ENCODE measurements at regions not wholly inside any gene's neighbourhood (a gene's known extent, or its start where the extent isn't known, plus 50 kb on each side); places are given as distances from the start of the nearest gene placed in this dataset.

- no peak for DNase-seq
These were observed 477.6 kb downstream of the PTPRC start for GRCh38 chr1:199116488-199116887.

GRCh38 chr1:199121047-199121446 lies 482.2 kb downstream of the PTPRC start:
- DNase-seq = no peak

DNA sequence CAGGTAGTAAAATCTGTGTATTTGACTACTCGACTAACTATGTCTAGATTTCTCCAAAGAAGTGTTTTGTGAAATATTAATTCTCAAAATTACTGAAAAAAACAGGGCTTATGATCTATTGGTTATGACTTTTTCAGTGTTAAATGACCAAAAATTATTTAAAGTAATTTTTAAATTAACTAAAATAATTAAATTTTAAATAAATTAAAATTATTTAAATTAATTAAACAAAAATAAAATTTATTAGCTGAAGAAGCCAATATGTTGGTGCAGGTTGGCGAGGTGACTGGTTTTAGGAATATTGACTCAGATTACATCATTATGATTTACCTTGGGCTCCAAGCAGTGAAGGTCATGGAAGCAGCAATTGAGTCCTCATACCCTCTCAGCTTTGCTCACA lies 483.2 kb downstream of the PTPRC start:
- DNase-seq = no peak

DNA sequence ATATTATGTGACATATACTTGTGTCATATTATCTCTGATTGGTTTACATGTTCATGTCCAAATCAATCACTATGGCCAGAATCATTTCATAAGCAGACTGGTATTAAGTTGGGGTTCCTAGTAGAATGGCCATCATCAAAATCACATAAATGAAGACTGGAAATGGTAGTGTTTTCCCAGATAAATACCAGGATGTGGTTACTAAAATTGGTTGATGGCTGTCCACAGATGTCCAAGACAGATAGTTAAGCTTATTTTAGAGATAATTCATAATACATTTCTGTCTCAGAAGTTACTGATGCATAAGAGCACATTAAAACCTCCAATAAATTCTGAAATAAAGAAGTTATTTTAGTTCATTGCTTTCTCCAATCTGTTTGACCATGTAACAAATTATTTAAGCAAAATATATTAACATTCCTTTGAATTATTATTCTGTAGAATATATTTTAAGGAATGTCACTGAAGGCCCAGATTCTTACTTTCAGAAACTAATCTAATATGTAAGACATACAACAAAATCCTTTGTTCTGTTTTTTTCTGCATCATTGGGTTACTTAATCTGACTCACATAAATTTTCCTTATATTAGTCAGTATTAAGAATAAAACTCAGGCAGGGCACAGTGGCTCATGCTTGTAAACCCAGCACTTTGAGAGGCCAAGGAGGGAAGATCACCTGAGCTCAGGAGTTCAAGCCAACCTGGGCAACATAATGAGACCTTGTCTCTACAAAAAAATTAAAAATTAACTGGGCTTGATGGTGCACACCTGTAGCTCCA lies 483.9 kb downstream of the PTPRC start:
- DNase-seq = no peak

DNA sequence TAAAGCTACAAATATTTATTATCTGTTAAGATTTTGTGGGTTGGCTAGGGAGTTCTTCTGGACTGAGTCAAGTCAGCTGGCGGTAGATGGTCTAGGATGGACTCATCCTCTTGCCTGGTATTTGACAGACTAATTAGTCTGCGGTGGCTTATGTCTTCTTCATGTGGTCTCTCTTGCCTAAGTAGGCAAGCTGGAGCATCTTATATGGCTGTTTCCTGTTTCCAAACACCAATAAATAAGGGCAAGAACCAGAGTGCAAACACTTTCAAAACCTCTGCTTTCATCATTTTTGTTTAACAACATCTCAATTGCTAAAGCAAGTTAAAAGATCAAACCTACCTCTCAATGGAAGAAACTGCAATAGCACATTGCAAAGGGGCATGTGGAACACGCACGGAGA lies 484.8 kb downstream of the PTPRC start:
- DNase-seq = no peak

- DNase-seq = no peak
These were observed 485.5 kb downstream of the PTPRC start for GRCh38 chr1:199124351-199124750.

DNA sequence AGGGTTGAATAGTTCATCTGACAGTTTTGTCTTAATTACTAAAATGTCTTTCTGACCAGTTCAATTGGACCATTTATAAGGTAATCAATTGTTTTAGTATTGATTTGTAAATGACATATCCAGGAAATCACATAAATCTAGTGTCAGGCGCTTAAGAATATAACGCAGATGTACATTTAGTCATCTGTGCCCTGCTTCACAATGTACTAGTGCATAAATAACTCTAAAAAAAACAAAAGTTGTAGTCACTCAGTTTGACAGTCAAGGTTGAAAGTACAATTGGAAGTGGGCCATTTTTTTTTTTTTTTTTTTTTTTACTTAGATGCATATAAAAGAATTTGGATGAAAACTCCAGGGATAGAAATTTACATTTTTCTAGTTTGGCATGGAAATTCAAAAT lies 490.4 kb downstream of the PTPRC start:
- DNase-seq = no peak

- no peak for DNase-seq
These were observed 493.2 kb downstream of the PTPRC start for GRCh38 chr1:199132006-199132405.

- DNase-seq = peak in 2 of 3 experiments; percentile 7 to 67
These were observed 497.1 kb downstream of the PTPRC start for GRCh38 chr1:199135901-199136300.

- DNase-seq = no peak
These were observed 499.2 kb downstream of the PTPRC start for GRCh38 chr1:199138061-199138460.

DNA sequence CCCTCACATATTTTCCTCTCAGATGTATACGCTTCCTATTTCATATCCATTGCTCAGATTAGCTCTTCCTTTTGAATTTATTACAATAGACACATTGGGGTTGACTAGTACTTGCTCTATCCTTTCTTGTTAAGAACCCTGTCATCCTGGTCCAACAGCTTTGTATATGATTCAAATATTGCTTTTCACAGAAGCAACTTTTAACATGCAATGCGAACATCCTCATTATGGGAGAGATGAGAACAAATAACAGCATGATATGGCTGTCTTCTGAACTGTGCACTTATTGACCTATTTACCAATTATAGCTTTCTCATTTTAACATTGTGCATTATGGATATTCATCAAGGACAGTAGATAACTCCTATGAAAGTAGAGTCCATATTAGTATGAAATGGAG lies 510.8 kb downstream of the PTPRC start:
- no peak for DNase-seq

DNA sequence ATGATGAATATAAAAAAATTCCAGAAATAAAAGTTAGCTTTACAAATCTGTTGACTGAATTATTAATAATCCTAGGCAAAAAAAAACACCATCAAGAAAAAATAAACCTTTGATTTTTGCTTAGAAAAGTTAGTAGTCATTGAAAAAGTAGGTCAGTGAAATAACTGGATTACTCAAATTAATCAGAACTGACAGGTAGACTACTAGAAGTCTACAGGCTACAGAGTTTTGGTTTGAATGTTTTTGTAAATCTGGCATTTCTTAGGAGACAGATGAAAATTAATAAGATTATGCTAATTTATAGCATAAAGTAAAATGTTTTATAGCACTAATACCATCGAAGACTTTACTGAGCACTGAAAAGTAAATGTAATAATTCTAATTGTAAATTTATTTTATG lies 511.9 kb downstream of the PTPRC start:
- DNase-seq = no peak

GRCh38 chr1:199151634-199152425 lies 513.0 kb downstream of the PTPRC start:
- DNase-seq = no peak

GRCh38 chr1:199152676-199153075 lies 513.8 kb downstream of the PTPRC start:
- no peak for DNase-seq

- DNase-seq = peak in 2 of 3 experiments; percentile 11 to 59
These were observed 516.6 kb downstream of the PTPRC start for GRCh38 chr1:199155166-199156019.

DNA sequence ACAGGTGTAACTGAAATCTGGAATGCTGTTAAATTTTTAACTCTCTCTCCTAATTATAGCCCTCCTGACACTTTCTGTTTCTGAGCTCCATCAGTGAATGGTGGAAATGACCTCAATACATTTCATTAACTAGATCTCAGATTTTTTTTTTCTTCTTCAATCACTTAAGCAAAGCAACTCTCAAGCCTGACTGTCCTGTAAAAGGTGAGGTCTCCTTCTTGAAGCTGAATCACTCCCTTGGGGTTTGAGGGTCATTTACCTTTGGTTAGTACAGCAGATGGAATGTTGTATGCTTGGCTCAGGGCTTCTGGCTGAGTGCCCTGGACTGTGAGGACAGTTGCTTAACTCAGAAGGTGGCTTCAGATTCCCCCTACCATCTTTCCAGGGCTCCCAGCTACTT lies 518.7 kb downstream of the PTPRC start:
- peak in 2 of 3 experiments; percentile 0 to 15 for DNase-seq

- DNase-seq = no peak
These were observed 521.9 kb downstream of the PTPRC start for GRCh38 chr1:199160521-199161318.

GRCh38 chr1:199161319-199161680 lies 522.5 kb downstream of the PTPRC start:
- no peak for DNase-seq

- DNase-seq = no peak
These were observed 523.0 kb downstream of the PTPRC start for GRCh38 chr1:199161766-199162303.

GRCh38 chr1:199163267-199163666 lies 524.4 kb downstream of the PTPRC start:
- no peak for DNase-seq

- DNase-seq = no peak
These were observed 524.8 kb downstream of the PTPRC start for GRCh38 chr1:199163670-199164069.

- no peak for DNase-seq
These were observed 528.6 kb downstream of the PTPRC start for GRCh38 chr1:199167460-199167859.
